Stimulated activated CD8-positive, alpha-beta memory T cell treated with anti-CD3 and anti-CD28 coated beads, Interleukin-15, amount 100 ng/mL, for 24 hours (primary cell): ENCODE measurements at regions not wholly inside any gene's neighbourhood (a gene's known extent, or its start where the extent isn't known, plus 50 kb on each side); places are given as distances from the start of the nearest gene placed in this dataset.

ENCODE experiments used
- DNase-seq: peaks from one replicate; pipeline ENCODE4 v3.0.0-alpha.2; 2020; ENCODE audit warnings: low read depth

- DNase-seq = no peak
Measured at GRCh38 chr14:55734731-55735130, 154.7 kb downstream of the KTN1 start.

- no peak for DNase-seq
Measured at GRCh38 chr14:55739967-55740648, 160.1 kb downstream of the KTN1 start.

- DNase-seq = no peak
Measured at GRCh38 chr14:55740649-55740989, 160.6 kb downstream of the KTN1 start.

GRCh38 chr14:55741240-55741639 is 161.2 kb downstream of the KTN1 start:
- DNase-seq = no peak

GRCh38 chr14:55743551-55743950 is 163.5 kb downstream of the KTN1 start:
- DNase-seq = no peak

- DNase-seq = no peak
Measured at GRCh38 chr14:55744321-55744720, 164.3 kb downstream of the KTN1 start.

- no peak for DNase-seq
Measured at GRCh38 chr14:55745906-55746305, 165.9 kb downstream of the KTN1 start.

GRCh38 chr14:55746558-55746957 is 166.6 kb downstream of the KTN1 start:
- no peak for DNase-seq

- DNase-seq = no peak
Measured at GRCh38 chr14:55747186-55747585, 167.2 kb downstream of the KTN1 start.

- no peak for DNase-seq
Measured at GRCh38 chr14:55749201-55749812, 169.3 kb downstream of the KTN1 start.

- no peak for DNase-seq
Measured at GRCh38 chr14:55749946-55750345, 169.9 kb downstream of the KTN1 start.

- no peak for DNase-seq
Measured at GRCh38 chr14:55752580-55753390, 172.8 kb downstream of the KTN1 start.

GRCh38 chr14:55754471-55754870 is 174.5 kb downstream of the KTN1 start:
- DNase-seq = no peak

- DNase-seq = no peak
Measured at GRCh38 chr14:55754871-55755270, 174.9 kb downstream of the KTN1 start.

- DNase-seq = no peak
Measured at GRCh38 chr14:55756078-55756477, 176.1 kb downstream of the KTN1 start.

GRCh38 chr14:55756557-55756956 is 176.6 kb downstream of the KTN1 start:
- no peak for DNase-seq

- DNase-seq = no peak
Measured at GRCh38 chr14:55758796-55759195, 178.8 kb downstream of the KTN1 start.

GRCh38 chr14:55760789-55761566 is 181.0 kb downstream of the KTN1 start:
- no peak for DNase-seq

- DNase-seq = no peak
Measured at GRCh38 chr14:55761651-55762050, 181.6 kb downstream of the KTN1 start.

- DNase-seq = no peak
Measured at GRCh38 chr14:55762595-55763232, 182.7 kb downstream of the KTN1 start.

GRCh38 chr14:55764784-55765183 is 184.8 kb downstream of the KTN1 start:
- no peak for DNase-seq

GRCh38 chr14:55766071-55766470 is 186.1 kb downstream of the KTN1 start:
- DNase-seq = no peak
